ENCODE measurements at regions not wholly inside any gene's neighbourhood (a gene's known extent, or its start where the extent isn't known, plus 50 kb on each side); places are given as distances from the start of the nearest gene placed in this dataset.

DNA sequence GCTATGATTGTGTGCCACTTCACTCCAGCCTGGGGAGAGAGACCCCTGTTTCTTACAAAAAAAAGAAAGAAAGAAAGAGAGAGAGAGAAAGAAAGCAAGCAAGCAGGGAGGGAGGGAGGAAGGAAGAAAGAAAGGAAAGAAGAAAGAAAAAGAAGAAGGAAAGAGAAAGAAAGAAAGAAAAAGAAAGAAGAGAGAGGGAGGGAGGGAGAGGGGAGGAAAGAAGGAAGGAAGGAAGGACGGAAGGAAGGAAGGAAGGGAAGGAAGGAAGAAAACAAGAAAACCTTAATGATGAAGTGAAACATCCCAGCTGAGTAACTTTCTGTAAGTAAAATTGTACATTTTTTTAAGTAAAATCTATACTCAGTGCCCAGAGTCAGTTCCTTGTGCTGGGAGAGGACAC is 75.5 kb upstream of the GLS start:
- TF ChIP-seq, protein P1, sequence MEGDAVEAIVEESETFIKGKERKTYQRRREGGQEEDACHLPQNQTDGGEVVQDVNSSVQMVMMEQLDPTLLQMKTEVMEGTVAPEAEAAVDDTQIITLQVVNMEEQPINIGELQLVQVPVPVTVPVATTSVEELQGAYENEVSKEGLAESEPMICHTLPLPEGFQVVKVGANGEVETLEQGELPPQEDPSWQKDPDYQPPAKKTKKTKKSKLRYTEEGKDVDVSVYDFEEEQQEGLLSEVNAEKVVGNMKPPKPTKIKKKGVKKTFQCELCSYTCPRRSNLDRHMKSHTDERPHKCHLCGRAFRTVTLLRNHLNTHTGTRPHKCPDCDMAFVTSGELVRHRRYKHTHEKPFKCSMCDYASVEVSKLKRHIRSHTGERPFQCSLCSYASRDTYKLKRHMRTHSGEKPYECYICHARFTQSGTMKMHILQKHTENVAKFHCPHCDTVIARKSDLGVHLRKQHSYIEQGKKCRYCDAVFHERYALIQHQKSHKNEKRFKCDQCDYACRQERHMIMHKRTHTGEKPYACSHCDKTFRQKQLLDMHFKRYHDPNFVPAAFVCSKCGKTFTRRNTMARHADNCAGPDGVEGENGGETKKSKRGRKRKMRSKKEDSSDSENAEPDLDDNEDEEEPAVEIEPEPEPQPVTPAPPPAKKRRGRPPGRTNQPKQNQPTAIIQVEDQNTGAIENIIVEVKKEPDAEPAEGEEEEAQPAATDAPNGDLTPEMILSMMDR (IDR thresholded peaks at IDR 0.05; ENCODE audit: insufficient read depth, low read length, missing control alignments), result no peak
- ChIA-PET POLR2A (no interaction called here), CTCF (interaction anchor here (0.8 to 3.5 kb wide), 9 partner anchors 9 to 716 kb away, joined by 3 to 37 read pairs (median 4); no protein-coding TSS in a partner anchor)
- no peak for DNase-seq (ENCODE audit: low read depth, low spot score)
- H3K4me3 ChIP-seq (ENCODE audit: low read depth, low read length), result no peak overlapping the region

GRCh38 chr2:190805843-190806242 is 74.8 kb upstream of the GLS start:
- H3K4me3 ChIP-seq (ENCODE audit: low read depth, low read length), result no peak overlapping the region
- ChIA-PET CTCF (interaction anchor here (1.2 to 3.5 kb wide), 6 partner anchors 8 to 717 kb away, joined by 4 to 37 read pairs (median 9); no protein-coding TSS in a partner anchor), POLR2A (no interaction called here)
- TF ChIP-seq, protein P1 (IDR thresholded peaks at IDR 0.05; ENCODE audit: insufficient read depth, low read length, missing control alignments), result no peak
- DNase-seq (ENCODE audit: low read depth, low spot score), result no peak

- no peak for DNase-seq (ENCODE audit: low read depth, low spot score)
- TF ChIP-seq, protein P1 (IDR thresholded peaks at IDR 0.05; ENCODE audit: insufficient read depth, low read length, missing control alignments), result no peak
These were observed 72.7 kb upstream of the GLS start for GRCh38 chr2:190807886-190808285.

DNA sequence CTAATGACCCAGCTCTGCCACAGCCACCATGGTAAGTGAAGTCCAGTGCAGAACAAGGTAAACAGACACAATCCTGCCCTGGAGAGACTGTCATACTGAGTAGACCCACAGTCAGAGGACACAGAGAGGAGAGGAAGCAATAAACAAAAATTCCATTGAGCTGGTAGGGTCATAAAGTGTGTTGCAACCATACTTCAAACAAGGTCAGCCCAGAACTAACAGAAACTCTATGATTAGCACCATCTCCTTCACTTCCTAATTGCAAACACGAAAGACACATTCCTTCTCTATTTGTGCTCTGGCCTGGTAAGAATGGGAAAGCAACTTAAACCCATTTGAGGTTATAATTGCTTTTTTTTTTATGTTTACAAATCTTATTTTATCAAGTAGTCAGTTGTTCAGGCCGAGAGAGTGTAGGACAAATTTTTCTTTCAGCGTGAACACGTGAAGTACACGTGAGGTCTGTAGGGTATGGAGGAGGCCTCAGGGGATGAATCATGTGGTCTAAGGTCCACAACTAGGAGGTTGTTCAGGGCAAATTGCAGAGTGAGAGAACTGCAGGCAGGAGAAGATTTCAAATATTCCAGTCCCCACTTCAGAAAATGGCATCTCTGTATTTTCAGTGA is 71.4 kb upstream of the GLS start:
- ChIA-PET CTCF (interaction anchor here (1.2 to 1.3 kb wide), 2 partner anchors 28 to 30 kb away, joined by 3 to 6 read pairs; no protein-coding TSS in a partner anchor), POLR2A (interaction anchor here (1.0 kb wide), 1 partner anchor 71 kb away, joined by 3 read pairs; the partner anchor contains the start of gene GLS)
- TF ChIP-seq, protein P1 (IDR thresholded peaks at IDR 0.05; ENCODE audit: insufficient read depth, low read length, missing control alignments), result no peak
- no peak for DNase-seq (ENCODE audit: low read depth, low spot score)
- H3K4me3 ChIP-seq (ENCODE audit: low read depth, low read length), result no peak overlapping the region

More at GRCh38 chr2:190807886-190808285, 72.7 kb upstream of the GLS start:
- CTCF ChIA-PET, result interaction anchor here (0.8 to 1.5 kb wide), 4 partner anchors 24 to 42 kb away, joined by 3 to 4 read pairs (median 3); no protein-coding TSS in a partner anchor
- H3K4me3 ChIP-seq (ENCODE audit: low read depth, low read length), result no peak overlapping the region
- POLR2A ChIA-PET, result no interaction called here

GRCh38 chr2:190809876-190810525 is 70.6 kb upstream of the GLS start:
- H3K4me3 ChIP-seq (ENCODE audit: low read depth, low read length), result no peak overlapping the region
- CTCF ChIA-PET, result interaction anchor here (0.6 to 1.3 kb wide), 3 partner anchors 26 to 41 kb away, joined by 3 to 7 read pairs (median 6); no protein-coding TSS in a partner anchor
- TF ChIP-seq, protein P1 (IDR thresholded peaks at IDR 0.05; ENCODE audit: insufficient read depth, low read length, missing control alignments), result no peak
- POLR2A ChIA-PET, result interaction anchor here (1.0 kb wide), 1 partner anchor 71 kb away, joined by 3 read pairs; the partner anchor contains the start of gene GLS
- DNase-seq (ENCODE audit: low read depth, low spot score), result no peak

DNA sequence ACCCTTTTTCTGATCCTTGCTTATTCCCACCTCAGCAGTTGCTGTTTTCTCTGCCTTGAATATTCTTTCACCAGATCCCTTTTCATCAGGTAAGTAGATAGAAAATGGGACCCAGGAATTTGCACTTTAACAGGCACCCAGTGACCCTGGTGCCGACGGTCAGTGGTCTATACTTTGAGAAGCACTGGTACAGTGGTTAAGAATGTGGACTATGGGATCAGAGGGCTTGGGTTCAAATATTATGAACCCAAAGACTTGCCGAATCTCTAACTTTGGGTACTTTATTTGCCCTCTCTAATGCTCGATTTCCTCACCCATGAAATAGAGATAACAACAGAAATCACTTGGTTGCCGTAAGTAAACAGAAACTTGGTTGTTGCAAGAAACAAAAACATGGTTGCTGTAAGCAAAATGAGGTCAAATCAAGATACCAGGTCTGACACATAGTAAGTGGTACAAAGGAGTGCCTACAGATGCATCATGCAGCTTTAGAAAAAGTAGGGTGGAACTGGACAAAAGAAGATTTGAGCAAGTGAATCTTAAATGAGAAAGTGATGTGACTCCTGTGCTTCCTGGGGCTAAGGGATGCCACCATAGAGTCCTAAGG is 69.5 kb upstream of the GLS start:
- TF ChIP-seq, protein P1 (IDR thresholded peaks at IDR 0.05; ENCODE audit: insufficient read depth, low read length, missing control alignments), result no peak
- no peak overlapping the region for H3K4me3 ChIP-seq (ENCODE audit: low read depth, low read length)
- DNase-seq (ENCODE audit: low read depth, low spot score), result no peak
- ChIA-PET CTCF (no interaction called here), POLR2A (interaction anchor here (0.6 kb wide), 1 partner anchor 66 kb away, joined by 3 read pairs; no protein-coding TSS in a partner anchor)

Data from AG04449 (cell line).